PC-3 (cell line): ENCODE measurements at regions not wholly inside any gene's neighbourhood (a gene's known extent, or its start where the extent isn't known, plus 50 kb on each side); places are given as distances from the start of the nearest gene placed in this dataset.

Experiments used
- ATAC-seq: fragments of 200-7000 bp; cut with Tn5 transposase; 2 replicates; pipeline ENCODE4 v1.9.1; 2020; ENCODE audit warnings: mild to moderate bottlenecking, moderate library complexity
- BruUV-seq: library from RNA; stranded (reverse); fragments of 400-500 nt; replicated peaks from 2 replicates; lab custom pipeline; 2021; lab: Mats Ljungman, UMichigan
- CTCF ChIA-PET: fragments of 300-600 bp; sonication (Branson Sonifier 250); formaldehyde crosslinking; loops from one replicate; lab custom pipeline; 2022; ENCODE audit warnings: antibody characterized with exemption; lab: Charles Lee
- POLR2A ChIA-PET: fragments of 300-600 bp; sonication (Branson Sonifier 250); formaldehyde crosslinking; loops from one replicate; lab custom pipeline; 2022; ENCODE audit warnings: antibody characterized with exemption; ENCODE audit not compliant: unreplicated experiment; lab: Charles Lee
- DNase-seq: peaks from one replicate; pipeline ENCODE4 v3.0.0-alpha.2; 2015
- H2AFZ ChIP-seq: fragments of 300-600 bp; sonication (generic); 2 replicates; pipeline ENCODE4 v1.6.0; 2016; ENCODE audit warnings: antibody characterized with exemption, low read length
- H3F3A ChIP-seq: fragments of 300-600 bp; sonication (generic); one replicate; pipeline ENCODE4 v1.6.0; 2017; ENCODE audit warnings: antibody characterized with exemption, low read length, control low read depth, mild to moderate bottlenecking; ENCODE audit not compliant: unreplicated experiment
- H3K27ac ChIP-seq: fragments of 300-600 bp; sonication (generic); 2 replicates; pipeline ENCODE4 v1.5.1; 2016; ENCODE audit warnings: mild to moderate bottlenecking, low read length
- H3K27me3 ChIP-seq: fragments of 300-600 bp; sonication (generic); 2 replicates; pipeline ENCODE4 v1.6.1; 2016; ENCODE audit warnings: low read length, mixed read lengths
- H3K36me3 ChIP-seq: fragments of 300-600 bp; sonication (generic); 2 replicates; pipeline ENCODE4 v1.6.1; 2016; ENCODE audit warnings: low read depth, mixed run types, low read length, mixed read lengths
- H3K4me1 ChIP-seq: fragments of 300-600 bp; sonication (generic); 2 replicates; pipeline ENCODE4 v1.5.1; 2016; ENCODE audit warnings: low read length; ENCODE audit not compliant: insufficient read depth
- H3K4me2 ChIP-seq: fragments of 300-600 bp; sonication (generic); 2 replicates; pipeline ENCODE4 v1.6.0; 2016; ENCODE audit warnings: low read length
- H3K4me3 ChIP-seq: fragments of 300-600 bp; sonication (generic); 2 replicates; pipeline ENCODE4 v1.5.1; 2016; ENCODE audit warnings: mild to moderate bottlenecking, low read length, mixed read lengths
- H3K79me2 ChIP-seq: fragments of 300-600 bp; sonication (generic); 2 replicates; pipeline ENCODE4 v1.6.1; 2017; ENCODE audit warnings: low read length, mixed read lengths
- H3K9ac ChIP-seq: fragments of 300-600 bp; sonication (generic); 2 replicates; pipeline ENCODE4 v1.6.0; 2016; ENCODE audit warnings: mild to moderate bottlenecking, low read length
- H3K9me2 ChIP-seq: fragments of 300-600 bp; sonication (generic); replicated peaks from 2 replicates; pipeline ENCODE4 v1.6.1; 2016; ENCODE audit warnings: mixed run types, low read length, mixed read lengths
- H3K9me3 ChIP-seq: fragments of 300-600 bp; sonication (generic); 2 replicates; pipeline ENCODE4 v1.6.1; 2016; ENCODE audit warnings: low read length, mixed read lengths
- H4K20me1 ChIP-seq: fragments of 300-600 bp; sonication (generic); 2 replicates; pipeline ENCODE4 v1.6.1; 2016; ENCODE audit warnings: low read length, mixed read lengths
- EZH2 ChIP-seq: fragments of 300-600 bp; sonication (generic); IDR thresholded peaks from one replicate; pipeline ENCODE4 v1.6.1; 2017; ENCODE audit warnings: antibody characterized with exemption, mild to moderate bottlenecking, low read length; ENCODE audit not compliant: unreplicated experiment
- EZH2phosphoT487 ChIP-seq: fragments of 300-600 bp; sonication (generic); IDR thresholded peaks from 2 replicates; pipeline ENCODE4 v1.6.1; 2018; ENCODE audit warnings: mild to moderate bottlenecking, antibody characterized with exemption, low read length, borderline replicate concordance
- intact Hi-C: fragments of 100-400 bp; cut with micrococcal nuclease; formaldehyde crosslinking; loops from 2 replicates; pipeline ENCODE4 v1.9.0; 2023
- TF ChIP-seq, protein P1 (sequence below): fragments of 300-600 bp; sonication (generic); conservative IDR thresholded peaks from 2 replicates; pipeline ENCODE4 v1.5.1; 2017; ENCODE audit warnings: antibody characterized with exemption, low read depth, mild to moderate bottlenecking, low read length

DNA sequence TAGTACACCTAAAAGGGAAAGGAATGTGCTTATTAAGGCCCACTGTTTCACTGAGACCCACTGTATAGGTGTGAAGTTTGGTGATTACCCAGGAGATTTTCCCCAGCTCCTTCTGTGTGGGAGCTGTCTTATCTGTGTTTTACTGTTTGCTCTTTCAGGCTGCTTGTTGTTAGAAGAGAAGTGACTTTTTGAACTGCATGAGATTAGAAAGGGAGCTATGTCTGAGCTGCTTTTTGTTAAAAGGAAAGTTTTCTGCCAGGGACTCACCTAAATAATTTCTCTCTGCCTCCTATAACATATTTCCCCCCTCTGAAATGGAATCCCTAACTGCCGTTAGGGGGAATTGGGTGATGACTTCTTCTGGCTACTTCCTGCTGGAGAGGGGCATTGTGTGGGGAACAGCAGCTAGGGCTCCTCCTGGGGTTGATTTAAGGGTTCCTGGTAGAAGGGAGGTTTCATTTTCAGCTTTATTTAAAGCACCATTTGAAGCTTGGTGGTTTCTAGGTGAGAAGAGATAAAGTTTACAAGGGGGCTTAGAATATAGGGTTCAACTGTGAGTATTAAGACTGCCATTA, 77.1 kb upstream of the ATP11B start:
- ChIA-PET CTCF (interaction anchor here (0.6 kb wide), 2 partner anchors 128 to 268 kb away, joined by 3 to 7 read pairs; no protein-coding TSS in a partner anchor), POLR2A (no interaction called here)
- Histone ChIP-seq H4K20me1 (no peaks in the 10 kb centered on the region), H3K4me2 (no peak overlapping the region), H3K4me3 (no peak overlapping the region), H3K27ac (no peak overlapping the region), H3F3A (no peaks in the 10 kb centered on the region), H3K9me3 (no peaks in the 10 kb centered on the region), H3K9me2 (no peaks in the 10 kb centered on the region), H2AFZ (no peak overlapping the region), H3K79me2 (no peaks in the 10 kb centered on the region), H3K27me3 (no peaks in the 10 kb centered on the region), H3K9ac (no peak overlapping the region), H3K36me3 (no peaks in the 10 kb centered on the region), H3K4me1 (0 out of 2 replicates have a peak, but pooled peaks cover 3% of the 10 kb centered on the region)
- no peak for TF ChIP-seq EZH2phosphoT487
- TF ChIP-seq EZH2: no peak
- TF ChIP-seq, protein P1, sequence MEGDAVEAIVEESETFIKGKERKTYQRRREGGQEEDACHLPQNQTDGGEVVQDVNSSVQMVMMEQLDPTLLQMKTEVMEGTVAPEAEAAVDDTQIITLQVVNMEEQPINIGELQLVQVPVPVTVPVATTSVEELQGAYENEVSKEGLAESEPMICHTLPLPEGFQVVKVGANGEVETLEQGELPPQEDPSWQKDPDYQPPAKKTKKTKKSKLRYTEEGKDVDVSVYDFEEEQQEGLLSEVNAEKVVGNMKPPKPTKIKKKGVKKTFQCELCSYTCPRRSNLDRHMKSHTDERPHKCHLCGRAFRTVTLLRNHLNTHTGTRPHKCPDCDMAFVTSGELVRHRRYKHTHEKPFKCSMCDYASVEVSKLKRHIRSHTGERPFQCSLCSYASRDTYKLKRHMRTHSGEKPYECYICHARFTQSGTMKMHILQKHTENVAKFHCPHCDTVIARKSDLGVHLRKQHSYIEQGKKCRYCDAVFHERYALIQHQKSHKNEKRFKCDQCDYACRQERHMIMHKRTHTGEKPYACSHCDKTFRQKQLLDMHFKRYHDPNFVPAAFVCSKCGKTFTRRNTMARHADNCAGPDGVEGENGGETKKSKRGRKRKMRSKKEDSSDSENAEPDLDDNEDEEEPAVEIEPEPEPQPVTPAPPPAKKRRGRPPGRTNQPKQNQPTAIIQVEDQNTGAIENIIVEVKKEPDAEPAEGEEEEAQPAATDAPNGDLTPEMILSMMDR: no peak
- no TSS peak for BruUV-seq
- DNase-seq (no peak), ATAC-seq (no peak)
- intact Hi-C loops: no loop called here

- Histone ChIP-seq H3K27me3 (no peaks in the 10 kb centered on the region), H2AFZ (no peak overlapping the region), H4K20me1 (no peaks in the 10 kb centered on the region), H3K4me1 (0 out of 2 replicates have a peak, but pooled peaks cover 3% of the 10 kb centered on the region), H3K9ac (no peak overlapping the region), H3K9me3 (no peaks in the 10 kb centered on the region), H3K9me2 (no peaks in the 10 kb centered on the region), H3F3A (no peaks in the 10 kb centered on the region), H3K4me2 (no peak overlapping the region), H3K27ac (no peak overlapping the region), H3K4me3 (no peak overlapping the region), H3K79me2 (no peaks in the 10 kb centered on the region), H3K36me3 (no peaks in the 10 kb centered on the region)
- intact Hi-C loops: no loop called here
- DNase-seq (peak; percentile 52), ATAC-seq (peak; percentile 81)
- BruUV-seq: no TSS peak
- CTCF ChIA-PET: interaction anchor here (0.7 kb wide), 1 partner anchor 256 kb away, joined by 3 read pairs; no protein-coding TSS in a partner anchor
- TF ChIP-seq, protein P1: no peak
- TF ChIP-seq EZH2: no peak
- no peak for TF ChIP-seq EZH2phosphoT487
- POLR2A ChIA-PET: no interaction called here
These were observed 76.1 kb upstream of the ATP11B start for GRCh38 chr3:182717216-182717615.

DNA sequence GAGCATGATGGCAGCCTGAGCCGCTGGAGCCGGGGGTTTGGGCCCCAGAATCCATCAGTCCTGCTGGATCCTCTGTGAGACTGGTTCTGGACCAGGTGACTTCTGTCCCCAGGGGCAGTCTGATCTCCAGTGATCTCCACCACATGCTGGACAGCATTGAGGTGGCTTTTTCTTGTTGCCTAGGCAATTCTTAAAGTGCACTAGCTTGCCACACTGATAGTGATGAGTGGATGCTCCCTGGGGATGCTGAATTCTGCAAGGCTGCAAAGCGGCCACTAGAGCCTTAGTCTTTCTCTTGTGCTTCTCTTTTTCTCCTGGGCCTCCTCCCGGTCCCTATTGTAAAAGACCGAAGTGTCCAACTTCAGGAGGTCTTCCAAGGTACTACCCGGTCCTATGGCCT, 70.4 kb upstream of the ATP11B start:
- no TSS peak for BruUV-seq
- no peak for ATAC-seq

More for the DNA sequence above, 70.4 kb upstream of the ATP11B start:
- Histone ChIP-seq H4K20me1 (no peaks in the 10 kb centered on the region), H3K27me3 (no peaks in the 10 kb centered on the region), H3K36me3 (no peaks in the 10 kb centered on the region), H3F3A (no peaks in the 10 kb centered on the region), H3K9ac (no peak overlapping the region), H3K9me2 (no peaks in the 10 kb centered on the region), H3K27ac (no peak overlapping the region), H3K4me1 (no peaks in the 10 kb centered on the region), H3K4me2 (no peak overlapping the region), H3K79me2 (no peaks in the 10 kb centered on the region), H2AFZ (no peak overlapping the region), H3K4me3 (no peak overlapping the region), H3K9me3 (no peaks in the 10 kb centered on the region)
- POLR2A ChIA-PET: no interaction called here
- no peak for DNase-seq
- CTCF ChIA-PET: no interaction called here
- intact Hi-C loops: no loop called here
- TF ChIP-seq, protein P1: no peak
- TF ChIP-seq EZH2phosphoT487 (no peak), EZH2 (no peak)
